Colonic mucosa (tissue), 4 donors: ENCODE measurements at regions not wholly inside any gene's neighbourhood (a gene's known extent, or its start where the extent isn't known, plus 50 kb on each side); places are given as distances from the start of the nearest gene placed in this dataset.

Experiments used
- DNase-seq: peaks from one replicate; pipeline ENCODE4 v3.0.0-alpha.2; 2020
- H3K27ac ChIP-seq: fragments of 200-600 bp; one replicate; pipeline ENCODE4 v1.8.0; 2021
- H3K27me3 ChIP-seq: fragments of 200-600 bp; one replicate; pipeline ENCODE4 v1.8.0; 2021
- H3K36me3 ChIP-seq: fragments of 200-600 bp; one replicate; pipeline ENCODE4 v1.8.0; 2021
- H3K4me1 ChIP-seq: fragments of 200-600 bp; one replicate; pipeline ENCODE4 v1.8.0; 2021; ENCODE audit warnings: mild to moderate bottlenecking
- H3K4me3 ChIP-seq: fragments of 200-600 bp; one replicate; pipeline ENCODE4 v1.8.0; 2021
- H3K9ac ChIP-seq, 2 donors: one replicate each; pipeline ENCODE4 v1.7.0; 2013; ENCODE audit warnings: control low read depth in 2 of 2, low read depth in 2 of 2, low read length in 2 of 2
- H3K9me3 ChIP-seq: fragments of 200-600 bp; one replicate; pipeline ENCODE4 v1.8.0; 2021
- CTCF ChIP-seq: fragments of 200-600 bp; IDR thresholded peaks from one replicate; pipeline ENCODE4 v1.8.0; 2022; ENCODE audit warnings: antibody characterized with exemption, mild to moderate bottlenecking
- intact Hi-C: fragments of 100-400 bp; cut with DNase I; formaldehyde crosslinking; loops from one replicate; pipeline ENCODE4 v1.14.1; 2022
- donor health status: healthy.
- donor health status: DM: no; HTN: no; CAD: no.
- donor health status: DM: no; HTN: no; CAD: no.

GRCh38 chr2:152861349-152861942 lies 143.0 kb downstream of the ARL6IP6 start:
- TF ChIP-seq CTCF, result peak; percentile 63
- intact Hi-C loops, result loop anchor here (2.0 to 10.0 kb wide), 2 partner anchors 617 to 653 kb away; partner anchors contain the start of gene RPRM
- DNase-seq, result peak; percentile 28
- H3K4me1 ChIP-seq, result no peaks in the 10 kb centered on the region
- H3K4me3 ChIP-seq, result no peak overlapping the region
- no peaks in the 10 kb centered on the region for H3K36me3 ChIP-seq
- H3K27ac ChIP-seq, result no peak overlapping the region
- no peaks in the 10 kb centered on the region for H3K27me3 ChIP-seq
- H3K9me3 ChIP-seq, result no peaks in the 10 kb centered on the region
- H3K9ac ChIP-seq, result no peak overlapping the region

GRCh38 chr2:152858594-152859265 lies 140.3 kb downstream of the ARL6IP6 start:
- Histone ChIP-seq H3K27me3 (no peaks in the 10 kb centered on the region), H3K27ac (no peak overlapping the region), H3K9ac (no peak overlapping the region), H3K36me3 (no peaks in the 10 kb centered on the region), H3K4me1 (no peaks in the 10 kb centered on the region), H3K9me3 (no peaks in the 10 kb centered on the region), H3K4me3 (no peak overlapping the region)
- intact Hi-C loops, result no loop called here
- TF ChIP-seq CTCF, result no peak
- no peak for DNase-seq

GRCh38 chr2:152846697-152847470 lies 128.5 kb downstream of the ARL6IP6 start:
- intact Hi-C loops, result no loop called here
- no peak overlapping the region for H3K27ac ChIP-seq
- DNase-seq, result no peak

GRCh38 chr2:152835674-152836073 lies 117.3 kb downstream of the ARL6IP6 start:
- TF ChIP-seq CTCF, result no peak
- Histone ChIP-seq H3K4me1 (no peaks in the 10 kb centered on the region), H3K4me3 (no peak overlapping the region), H3K27ac (no peak overlapping the region), H3K9ac (no peak overlapping the region), H3K36me3 (no peaks in the 10 kb centered on the region), H3K27me3 (no peaks in the 10 kb centered on the region), H3K9me3 (no peaks in the 10 kb centered on the region)
- intact Hi-C loops, result no loop called here
- DNase-seq, result no peak

More at GRCh38 chr2:152846697-152847470, 128.5 kb downstream of the ARL6IP6 start:
- Histone ChIP-seq H3K9ac (no peak overlapping the region), H3K4me3 (no peak overlapping the region), H3K9me3 (no peaks in the 10 kb centered on the region), H3K36me3 (no peaks in the 10 kb centered on the region), H3K4me1 (no peaks in the 10 kb centered on the region), H3K27me3 (no peaks in the 10 kb centered on the region)
- TF ChIP-seq CTCF, result no peak

GRCh38 chr2:152827944-152828343 lies 109.5 kb downstream of the ARL6IP6 start:
- no peaks in the 10 kb centered on the region for H3K9me3 ChIP-seq
- TF ChIP-seq CTCF, result no peak
- DNase-seq, result no peak
- no peaks in the 10 kb centered on the region for H3K4me1 ChIP-seq
- intact Hi-C loops, result no loop called here
- no peak overlapping the region for H3K27ac ChIP-seq
- H3K9ac ChIP-seq, result no peak overlapping the region
- H3K36me3 ChIP-seq, result no peaks in the 10 kb centered on the region
- no peak overlapping the region for H3K4me3 ChIP-seq
- H3K27me3 ChIP-seq, result no peaks in the 10 kb centered on the region
